A673 (cell line): ENCODE measurements at regions not wholly inside any gene's neighbourhood (a gene's known extent, or its start where the extent isn't known, plus 50 kb on each side); places are given as distances from the start of the nearest gene placed in this dataset.
A peak's percentile ranks its signal among the peaks of the same experiment; 100 is the strongest.

ENCODE experiments used
- BruUV-seq: library from RNA; stranded (reverse); fragments of 400-500 nt; replicated peaks from 2 replicates; lab custom pipeline; 2021; lab: Mats Ljungman, UMichigan
- CTCF ChIA-PET: fragments of 300-600 bp; sonication (Branson Sonifier 250); formaldehyde crosslinking; loops from one replicate; lab custom pipeline; 2022; ENCODE audit warnings: antibody characterized with exemption; lab: Charles Lee
- POLR2A ChIA-PET: fragments of 300-600 bp; sonication (Branson Sonifier 250); formaldehyde crosslinking; loops from one replicate; lab custom pipeline; 2022; ENCODE audit warnings: antibody characterized with exemption; ENCODE audit not compliant: low non-redundant PET; lab: Charles Lee
- DNase-seq: peaks from one replicate; pipeline ENCODE4 v3.0.0-alpha.2; 2015; ENCODE audit warnings: low spot score
- H3K27ac ChIP-seq: fragments of 200-600 bp; sonication (generic); 2 replicates; pipeline ENCODE4 v1.5.1; 2016; ENCODE audit warnings: mixed run types, low read depth, mild to moderate bottlenecking, mixed read lengths, antibody characterized with exemption, low read length; ENCODE audit not compliant: poor library complexity, severe bottlenecking
- H3K27me3 ChIP-seq: fragments of 200-600 bp; sonication (generic); replicated peaks from 2 replicates; pipeline ENCODE4 v1.6.1; 2017; ENCODE audit warnings: mixed run types, low read depth, mild to moderate bottlenecking, mixed read lengths, antibody characterized with exemption, low read length; ENCODE audit not compliant: insufficient read depth, poor library complexity
- H3K36me3 ChIP-seq: fragments of 200-600 bp; sonication (generic); 2 replicates; pipeline ENCODE4 v1.6.1; 2016; ENCODE audit warnings: mixed run types, mild to moderate bottlenecking, mixed read lengths, antibody characterized with exemption, low read length; ENCODE audit not compliant: insufficient read depth, poor library complexity, severe bottlenecking
- H3K4me1 ChIP-seq: fragments of 200-600 bp; sonication (generic); 2 replicates; pipeline ENCODE4 v1.6.1; 2017; ENCODE audit warnings: mixed run types, mild to moderate bottlenecking, mixed read lengths, antibody characterized with exemption, low read length; ENCODE audit not compliant: insufficient read depth, poor library complexity, severe bottlenecking
- H3K4me3 ChIP-seq: fragments of 200-600 bp; sonication (generic); 2 replicates; pipeline ENCODE4 v1.5.1; 2016; ENCODE audit warnings: low read depth, mixed run types, mild to moderate bottlenecking, mixed read lengths, low read length; ENCODE audit not compliant: poor library complexity, severe bottlenecking
- H3K9me3 ChIP-seq: fragments of 200-600 bp; sonication (generic); 2 replicates; pipeline ENCODE4 v1.6.1; 2016; ENCODE audit warnings: mixed run types, low read depth, mild to moderate bottlenecking, mixed read lengths, antibody characterized with exemption, low read length; ENCODE audit not compliant: poor library complexity, severe bottlenecking
- EZH2 ChIP-seq: fragments of 200-600 bp; sonication (generic); IDR thresholded peaks from 2 replicates; pipeline ENCODE4 v1.6.1; 2017; ENCODE audit warnings: borderline replicate concordance, low read depth, mild to moderate bottlenecking, mixed read lengths, antibody characterized with exemption, low read length; ENCODE audit not compliant: poor library complexity, severe bottlenecking
- intact Hi-C: fragments of 100-400 bp; cut with micrococcal nuclease; formaldehyde crosslinking; loops from one replicate; pipeline ENCODE4 v1.10.0; 2022; ENCODE audit not compliant: unreplicated experiment
- TF ChIP-seq, protein P1 (sequence below): fragments of 300-800, 200-600 bp; sonication (generic); conservative IDR thresholded peaks from 2 replicates; pipeline ENCODE4 v1.5.1; 2017; ENCODE audit warnings: low read depth, mild to moderate bottlenecking, antibody characterized with exemption, low read length, moderate library complexity, mixed read lengths

DNA sequence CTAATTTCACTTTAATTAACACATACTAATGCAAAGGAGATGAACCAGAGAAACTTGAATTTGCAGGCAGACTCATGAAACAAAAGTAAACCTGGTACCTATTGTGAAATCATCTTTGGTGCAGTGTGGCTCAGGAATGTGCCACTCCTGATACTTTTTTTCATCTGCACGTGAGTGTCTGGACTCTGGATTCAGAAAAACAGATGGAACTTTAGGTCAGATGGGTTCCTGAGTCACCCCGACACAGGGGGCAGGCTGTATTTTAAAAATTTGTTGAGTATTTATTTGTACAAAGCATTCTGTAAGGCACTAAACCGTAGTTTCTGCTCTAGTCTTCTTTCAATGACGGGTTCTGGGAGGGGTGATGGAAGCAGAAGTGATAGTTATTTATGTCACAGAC is 52.2 kb upstream of the TUT7 start:
- no peak overlapping the region for H3K4me3 ChIP-seq
- intact Hi-C loops = no loop called here
- CTCF ChIA-PET = interaction anchor here (1.6 kb wide), 1 partner anchor 8 kb away, joined by 6 read pairs; no protein-coding TSS in a partner anchor
- POLR2A ChIA-PET = no interaction called here
- TF ChIP-seq, protein P1, sequence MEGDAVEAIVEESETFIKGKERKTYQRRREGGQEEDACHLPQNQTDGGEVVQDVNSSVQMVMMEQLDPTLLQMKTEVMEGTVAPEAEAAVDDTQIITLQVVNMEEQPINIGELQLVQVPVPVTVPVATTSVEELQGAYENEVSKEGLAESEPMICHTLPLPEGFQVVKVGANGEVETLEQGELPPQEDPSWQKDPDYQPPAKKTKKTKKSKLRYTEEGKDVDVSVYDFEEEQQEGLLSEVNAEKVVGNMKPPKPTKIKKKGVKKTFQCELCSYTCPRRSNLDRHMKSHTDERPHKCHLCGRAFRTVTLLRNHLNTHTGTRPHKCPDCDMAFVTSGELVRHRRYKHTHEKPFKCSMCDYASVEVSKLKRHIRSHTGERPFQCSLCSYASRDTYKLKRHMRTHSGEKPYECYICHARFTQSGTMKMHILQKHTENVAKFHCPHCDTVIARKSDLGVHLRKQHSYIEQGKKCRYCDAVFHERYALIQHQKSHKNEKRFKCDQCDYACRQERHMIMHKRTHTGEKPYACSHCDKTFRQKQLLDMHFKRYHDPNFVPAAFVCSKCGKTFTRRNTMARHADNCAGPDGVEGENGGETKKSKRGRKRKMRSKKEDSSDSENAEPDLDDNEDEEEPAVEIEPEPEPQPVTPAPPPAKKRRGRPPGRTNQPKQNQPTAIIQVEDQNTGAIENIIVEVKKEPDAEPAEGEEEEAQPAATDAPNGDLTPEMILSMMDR = no peak
- H3K27ac ChIP-seq = no peak overlapping the region
- H3K27me3 ChIP-seq = no peaks in the 10 kb centered on the region
- no peak for DNase-seq
- BruUV-seq = no TSS peak
- peaks cover 10% of the 10 kb centered on the region for H3K4me1 ChIP-seq
- no peaks in the 10 kb centered on the region for H3K36me3 ChIP-seq
- no peaks in the 10 kb centered on the region for H3K9me3 ChIP-seq

DNA sequence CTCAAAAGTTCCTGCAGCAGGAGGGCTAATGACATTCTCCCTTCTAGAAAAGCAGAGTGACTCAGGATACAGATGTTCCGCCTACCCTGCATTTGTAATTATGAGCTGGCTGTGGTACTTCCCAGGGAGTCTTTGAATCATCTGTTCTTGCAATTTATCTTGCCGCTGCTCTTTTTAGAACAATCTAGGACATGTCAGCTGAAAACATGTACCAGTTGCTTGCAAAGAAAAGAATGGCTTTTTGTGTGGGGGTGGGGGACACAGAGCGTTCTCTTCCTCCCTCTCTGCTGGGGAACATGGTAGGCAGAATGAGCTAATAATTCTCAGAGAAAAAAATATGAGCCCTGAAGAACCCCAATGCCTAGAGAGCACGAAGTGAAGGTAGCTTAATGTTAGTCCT is 51.7 kb upstream of the TUT7 start:
- POLR2A ChIA-PET = no interaction called here
- H3K27me3 ChIP-seq = no peaks in the 10 kb centered on the region
- no peaks in the 10 kb centered on the region for H3K9me3 ChIP-seq
- peaks cover 10% of the 10 kb centered on the region for H3K4me1 ChIP-seq
- DNase-seq = peak; percentile 84
- intact Hi-C loops = no loop called here
- CTCF ChIA-PET = interaction anchor here (1.6 kb wide), 1 partner anchor 8 kb away, joined by 6 read pairs; no protein-coding TSS in a partner anchor
- H3K27ac ChIP-seq = no peak overlapping the region
- TF ChIP-seq, protein P1 = no peak
- no peak for TF ChIP-seq EZH2
- H3K36me3 ChIP-seq = no peaks in the 10 kb centered on the region
- no peak overlapping the region for H3K4me3 ChIP-seq
- BruUV-seq = no TSS peak

DNA sequence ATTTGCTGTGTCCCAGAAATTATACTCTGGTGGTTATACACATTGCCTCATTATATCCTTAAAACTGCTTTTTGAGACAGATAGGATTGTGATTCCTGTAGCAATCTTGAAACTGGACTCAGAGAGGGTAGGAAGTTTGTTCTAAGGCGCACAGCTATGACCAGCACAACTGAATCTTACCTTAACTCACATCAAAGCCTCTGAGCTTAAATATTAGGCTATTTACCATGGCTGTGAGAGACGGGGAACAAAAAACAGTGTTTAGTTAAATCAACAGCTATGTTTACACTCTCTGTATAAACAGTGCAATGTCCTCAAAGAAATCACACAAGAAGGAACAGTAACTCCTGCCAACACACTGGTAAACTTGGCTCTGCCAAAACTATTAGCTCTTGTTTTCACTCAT is 50.9 kb upstream of the TUT7 start:
- ChIA-PET POLR2A (no interaction called here), CTCF (interaction anchor here (1.6 kb wide), 1 partner anchor 9 kb away, joined by 6 read pairs; no protein-coding TSS in a partner anchor)
- no peaks in the 10 kb centered on the region for H3K9me3 ChIP-seq
- H3K27me3 ChIP-seq = no peaks in the 10 kb centered on the region
- TF ChIP-seq, protein P1 = no peak
- no peak for TF ChIP-seq EZH2
- no peak overlapping the region for H3K27ac ChIP-seq
- no peaks in the 10 kb centered on the region for H3K36me3 ChIP-seq
- intact Hi-C loops = no loop called here
- H3K4me1 ChIP-seq = peaks cover 10% of the 10 kb centered on the region
- no TSS peak for BruUV-seq
- no peak overlapping the region for H3K4me3 ChIP-seq
- no peak for DNase-seq
